ENCODE measurements at regions not wholly inside any gene's neighbourhood (a gene's known extent, or its start where the extent isn't known, plus 50 kb on each side); places are given as distances from the start of the nearest gene placed in this dataset.
"Not testable (repeated sequence)": the region's sequence is repeated elsewhere in the genome, so short reads cannot be mapped to it uniquely, and the experiment has no call there.

GRCh38 chrX:123087326-123087725, 96.8 kb upstream of the GRIA3 start:
- H3K4me3 Mint-ChIP-seq = no peak overlapping the region
- H3K4me1 Mint-ChIP-seq = no peaks in the 10 kb centered on the region
- ChIA-PET POLR2A (no interaction called here), CTCF (no interaction called here)
- no peaks in the 10 kb centered on the region for H3K36me3 Mint-ChIP-seq
- Histone ChIP-seq H3K4me3 (ENCODE audit: low read length) (no peak overlapping the region), H3K27me3 (ENCODE audit: insufficient read depth, low read length, poor library complexity, severe bottlenecking) (no peaks in the 10 kb centered on the region), H3K9me3 (ENCODE audit: low read length) (no peaks in the 10 kb centered on the region), H3K36me3 (ENCODE audit: insufficient read depth, low read length) (no peaks in the 10 kb centered on the region), H3K4me1 (ENCODE audit: insufficient read depth, low read length) (no peaks in the 10 kb centered on the region), H3K27ac (ENCODE audit: low read depth, low read length) (no peak overlapping the region)
- DNase-seq = no peak
- peaks cover 0 to 3% of the 10 kb centered on the region in 2 donors for H3K27me3 Mint-ChIP-seq
- peaks cover 0 to 4% (median 1%) of the 10 kb centered on the region in 5 donors for H3K9me3 Mint-ChIP-seq
- H3K27ac Mint-ChIP-seq = no peak overlapping the region

GRCh38 chrX:123088331-123088730, 95.7 kb upstream of the GRIA3 start:
- no peak for DNase-seq
- Mint-ChIP-seq H3K4me1 (no peaks in the 10 kb centered on the region), H3K27me3 (peaks cover 0 to 3% of the 10 kb centered on the region in 2 donors), H3K36me3 (no peaks in the 10 kb centered on the region), H3K4me3 (no peak overlapping the region), H3K27ac (no peak overlapping the region), H3K9me3 (peaks cover 0 to 4% (median 1%) of the 10 kb centered on the region in 5 donors)
- Histone ChIP-seq H3K9me3 (ENCODE audit: low read length) (no peaks in the 10 kb centered on the region), H3K27ac (ENCODE audit: low read depth, low read length) (no peak overlapping the region), H3K4me3 (ENCODE audit: low read length) (no peak overlapping the region), H3K4me1 (ENCODE audit: insufficient read depth, low read length) (no peaks in the 10 kb centered on the region), H3K27me3 (ENCODE audit: insufficient read depth, low read length, poor library complexity, severe bottlenecking) (no peaks in the 10 kb centered on the region), H3K36me3 (ENCODE audit: insufficient read depth, low read length) (no peaks in the 10 kb centered on the region)
- ChIA-PET POLR2A (no interaction called here), CTCF (no interaction called here)

- Histone ChIP-seq H3K9me3 (ENCODE audit: low read length) (no peaks in the 10 kb centered on the region), H3K27ac (ENCODE audit: low read depth, low read length) (no peak overlapping the region), H3K4me1 (ENCODE audit: insufficient read depth, low read length) (no peaks in the 10 kb centered on the region), H3K4me3 (ENCODE audit: low read length) (no peak overlapping the region), H3K36me3 (ENCODE audit: insufficient read depth, low read length) (no peaks in the 10 kb centered on the region), H3K27me3 (ENCODE audit: insufficient read depth, low read length, poor library complexity, severe bottlenecking) (no peaks in the 10 kb centered on the region)
- peaks cover 0 to 4% (median 1%) of the 10 kb centered on the region in 5 donors for H3K9me3 Mint-ChIP-seq
- POLR2A ChIA-PET = no interaction called here
- H3K27ac Mint-ChIP-seq = no peak overlapping the region
- DNase-seq = no peak
- H3K4me3 Mint-ChIP-seq = no peak overlapping the region
- no peaks in the 10 kb centered on the region for H3K36me3 Mint-ChIP-seq
- H3K27me3 Mint-ChIP-seq = peaks cover 0 to 3% of the 10 kb centered on the region in 2 donors
- CTCF ChIA-PET = no interaction called here
- H3K4me1 Mint-ChIP-seq = no peaks in the 10 kb centered on the region
Observed at GRCh38 chrX:123088930-123089329, 95.1 kb upstream of the GRIA3 start.

GRCh38 chrX:123093792-123094191, 90.3 kb upstream of the GRIA3 start:
- H3K27ac ChIP-seq (ENCODE audit: low read depth, low read length) = no peak overlapping the region
- CTCF ChIA-PET = no interaction called here
- no peaks in the 10 kb centered on the region for H3K27me3 ChIP-seq (ENCODE audit: insufficient read depth, low read length, poor library complexity, severe bottlenecking)
- DNase-seq = no peak
- H3K36me3 ChIP-seq (ENCODE audit: insufficient read depth, low read length) = no peaks in the 10 kb centered on the region
- H3K4me1 ChIP-seq (ENCODE audit: insufficient read depth, low read length) = no peaks in the 10 kb centered on the region
- H3K4me3 ChIP-seq (ENCODE audit: low read length) = no peak overlapping the region
- H3K9me3 Mint-ChIP-seq = peaks cover 0 to 5% (median 2%) of the 10 kb centered on the region in 5 donors
- no peak overlapping the region for H3K4me3 Mint-ChIP-seq
- H3K27ac Mint-ChIP-seq = no peak overlapping the region
- POLR2A ChIA-PET = no interaction called here
- no peaks in the 10 kb centered on the region for H3K36me3 Mint-ChIP-seq
- H3K4me1 Mint-ChIP-seq = no peaks in the 10 kb centered on the region
- H3K27me3 Mint-ChIP-seq = peaks cover 0 to 5% of the 10 kb centered on the region in 2 donors
- no peaks in the 10 kb centered on the region for H3K9me3 ChIP-seq (ENCODE audit: low read length)

GRCh38 chrX:123108513-123109427, 75.3 kb upstream of the GRIA3 start:
- H3K27ac Mint-ChIP-seq = no peak overlapping the region
- Histone ChIP-seq H3K36me3 (ENCODE audit: insufficient read depth, low read length) (no peaks in the 10 kb centered on the region), H3K4me1 (ENCODE audit: insufficient read depth, low read length) (no peaks in the 10 kb centered on the region), H3K9me3 (ENCODE audit: low read length) (no peaks in the 10 kb centered on the region), H3K4me3 (ENCODE audit: low read length) (no peak overlapping the region), H3K27me3 (ENCODE audit: insufficient read depth, low read length, poor library complexity, severe bottlenecking) (no peaks in the 10 kb centered on the region), H3K27ac (ENCODE audit: low read depth, low read length) (no peak overlapping the region)
- CTCF ChIA-PET = no interaction called here
- H3K36me3 Mint-ChIP-seq = no peaks in the 10 kb centered on the region
- no peaks in the 10 kb centered on the region for H3K4me1 Mint-ChIP-seq
- DNase-seq = no peak
- H3K4me3 Mint-ChIP-seq = no peak overlapping the region
- peaks cover 0 to 3% (median 2%) of the 10 kb centered on the region in 5 donors for H3K9me3 Mint-ChIP-seq
- H3K27me3 Mint-ChIP-seq = no peaks in the 10 kb centered on the region
- POLR2A ChIA-PET = no interaction called here

GRCh38 chrX:123121241-123121640, 62.8 kb upstream of the GRIA3 start:
- peaks cover 0 to 3% (median 0%) of the 10 kb centered on the region in 5 donors for H3K9me3 Mint-ChIP-seq
- Histone ChIP-seq H3K4me1 (ENCODE audit: insufficient read depth, low read length) (no peaks in the 10 kb centered on the region), H3K36me3 (ENCODE audit: insufficient read depth, low read length) (no peaks in the 10 kb centered on the region), H3K9me3 (ENCODE audit: low read length) (no peaks in the 10 kb centered on the region), H3K4me3 (ENCODE audit: low read length) (no peak overlapping the region), H3K27me3 (ENCODE audit: insufficient read depth, low read length, poor library complexity, severe bottlenecking) (no peaks in the 10 kb centered on the region), H3K27ac (ENCODE audit: low read depth, low read length) (no peak overlapping the region)
- H3K4me3 Mint-ChIP-seq = no peak overlapping the region
- H3K4me1 Mint-ChIP-seq = no peaks in the 10 kb centered on the region
- CTCF ChIA-PET = no interaction called here
- POLR2A ChIA-PET = no interaction called here
- H3K27me3 Mint-ChIP-seq = no peaks in the 10 kb centered on the region
- H3K36me3 Mint-ChIP-seq = no peaks in the 10 kb centered on the region
- DNase-seq = no peak
- H3K27ac Mint-ChIP-seq = no peak overlapping the region

- not testable (repeated sequence) for H3K27ac Mint-ChIP-seq, H3K4me1 Mint-ChIP-seq
Observed at GRCh38 chrX:123129805-123130204, 54.3 kb upstream of the GRIA3 start.

More at GRCh38 chrX:123129805-123130204, 54.3 kb upstream of the GRIA3 start:
- peak in 2 of 5 donors; percentile 1 to 42 for DNase-seq
- H3K27ac ChIP-seq (ENCODE audit: low read depth, low read length); CTCF ChIA-PET; H3K36me3 Mint-ChIP-seq; H3K4me1 ChIP-seq (ENCODE audit: insufficient read depth, low read length); H3K9me3 ChIP-seq (ENCODE audit: low read length); H3K36me3 ChIP-seq (ENCODE audit: insufficient read depth, low read length); H3K27me3 Mint-ChIP-seq; POLR2A ChIA-PET; H3K4me3 ChIP-seq (ENCODE audit: low read length); H3K27me3 ChIP-seq (ENCODE audit: insufficient read depth, low read length, poor library complexity, severe bottlenecking); H3K4me3 Mint-ChIP-seq: not testable (repeated sequence)
- peaks cover 0 to 12% (median 5%) of the 10 kb centered on the region in 5 donors for H3K9me3 Mint-ChIP-seq
